ENCODE measurements at regions not wholly inside any gene's neighbourhood (a gene's known extent, or its start where the extent isn't known, plus 50 kb on each side); places are given as distances from the start of the nearest gene placed in this dataset.

GRCh38 chr10:55203874-55204273 is 402.8 kb upstream of the PCDH15 start:
- TF ChIP-seq CTCF (IDR thresholded peaks at IDR 0.05; ENCODE audit: control extremely low read depth, extremely low read depth): no peak
- DNase-seq (no peak), ATAC-seq (ENCODE audit: insufficient read depth, low FRiP score) (no peak)
- Histone ChIP-seq H3K4me3 (no peak overlapping the region), H3K4me1 (ENCODE audit: control insufficient read depth in 5 of 5, insufficient read depth in 5 of 5, low read length in 5 of 5) (no peaks in the 10 kb centered on the region), H3K27ac (ENCODE audit: low read depth in 1 of 2, low read length in 1 of 2) (no peak overlapping the region), H3K9me3 (ENCODE audit: control insufficient read depth in 4 of 4, insufficient read depth in 3 of 4, low read length in 3 of 4) (no peaks in the 10 kb centered on the region), H3K27me3 (ENCODE audit: control insufficient read depth in 3 of 3, insufficient read depth in 3 of 3, low read length in 2 of 3) (no peaks in the 10 kb centered on the region), H3K9ac (ENCODE audit: insufficient read depth in 1 of 2, low read length in 2 of 2) (no peak overlapping the region), H3K36me3 (ENCODE audit: control insufficient read depth in 4 of 4, insufficient read depth in 4 of 4, low read length in 4 of 4) (no peaks in the 10 kb centered on the region)

GRCh38 chr10:55203319-55203718 is 402.3 kb upstream of the PCDH15 start:
- 71% methylated on average over 3 of the region's 3 CpGs for WGBS, 2 donors
- no peak for DNase-seq
- TF ChIP-seq CTCF (IDR thresholded peaks at IDR 0.05; ENCODE audit: control extremely low read depth, extremely low read depth): no peak
- H3K27me3 ChIP-seq (ENCODE audit: control insufficient read depth in 3 of 3, insufficient read depth in 3 of 3, low read length in 2 of 3): no peaks in the 10 kb centered on the region
- no peak overlapping the region for H3K9ac ChIP-seq (ENCODE audit: insufficient read depth in 1 of 2, low read length in 2 of 2)
- H3K27ac ChIP-seq (ENCODE audit: low read depth in 1 of 2, low read length in 1 of 2): no peak overlapping the region
- H3K9me3 ChIP-seq (ENCODE audit: control insufficient read depth in 4 of 4, insufficient read depth in 3 of 4, low read length in 3 of 4): no peaks in the 10 kb centered on the region
- no peaks in the 10 kb centered on the region for H3K36me3 ChIP-seq (ENCODE audit: control insufficient read depth in 4 of 4, insufficient read depth in 4 of 4, low read length in 4 of 4)
- no peak for ATAC-seq (ENCODE audit: insufficient read depth, low FRiP score)
- H3K4me3 ChIP-seq: no peak overlapping the region
- no peaks in the 10 kb centered on the region for H3K4me1 ChIP-seq (ENCODE audit: control insufficient read depth in 5 of 5, insufficient read depth in 5 of 5, low read length in 5 of 5)

- ATAC-seq (ENCODE audit: insufficient read depth, low FRiP score) (no peak), DNase-seq (no peak)
- H3K9me3 ChIP-seq (ENCODE audit: control insufficient read depth in 4 of 4, insufficient read depth in 3 of 4, low read length in 3 of 4): no peaks in the 10 kb centered on the region
- no peaks in the 10 kb centered on the region for H3K36me3 ChIP-seq (ENCODE audit: control insufficient read depth in 4 of 4, insufficient read depth in 4 of 4, low read length in 4 of 4)
- no peak overlapping the region for H3K27ac ChIP-seq (ENCODE audit: low read depth in 1 of 2, low read length in 1 of 2)
- no peaks in the 10 kb centered on the region for H3K27me3 ChIP-seq (ENCODE audit: control insufficient read depth in 3 of 3, insufficient read depth in 3 of 3, low read length in 2 of 3)
- H3K4me1 ChIP-seq (ENCODE audit: control insufficient read depth in 5 of 5, insufficient read depth in 5 of 5, low read length in 5 of 5): no peaks in the 10 kb centered on the region
- 67 to 76% methylated on average over 2 of the region's 2 CpGs for WGBS, 2 donors
- H3K9ac ChIP-seq (ENCODE audit: insufficient read depth in 1 of 2, low read length in 2 of 2): no peak overlapping the region
- no peak for TF ChIP-seq CTCF (IDR thresholded peaks at IDR 0.05; ENCODE audit: control extremely low read depth, extremely low read depth)
- no peak overlapping the region for H3K4me3 ChIP-seq
Measured at GRCh38 chr10:55200020-55200419, 399.0 kb upstream of the PCDH15 start.

DNA sequence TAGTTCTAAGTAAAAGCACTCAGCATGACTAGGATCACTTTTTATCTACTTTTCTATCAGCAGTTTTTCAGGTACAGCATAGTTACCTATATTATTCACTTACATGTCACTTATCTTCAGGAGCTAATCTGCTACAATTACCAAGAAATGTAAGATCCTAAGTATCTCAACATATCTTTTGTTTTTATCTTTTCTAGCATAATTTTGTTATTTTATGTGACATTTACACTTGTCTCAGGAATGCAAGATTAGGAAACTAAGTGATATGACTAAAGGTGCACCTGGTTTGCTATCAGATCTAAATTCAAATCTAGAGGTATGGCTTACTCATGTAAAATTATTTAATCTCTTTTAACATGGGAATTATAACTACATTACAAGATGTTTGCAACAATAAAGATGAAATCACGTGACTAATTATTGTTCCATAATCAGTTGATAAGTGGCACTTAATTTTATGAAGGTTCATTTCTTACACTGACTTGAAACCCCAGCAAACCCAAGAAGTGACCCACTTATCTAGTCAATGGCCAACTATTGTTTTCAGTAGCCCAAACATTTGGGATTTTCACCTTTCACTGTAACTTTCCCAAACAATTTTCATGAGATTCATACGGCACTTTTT is 390.3 kb upstream of the PCDH15 start:
- DNase-seq (no peak), ATAC-seq (ENCODE audit: insufficient read depth, low FRiP score) (no peak)
- Histone ChIP-seq H3K36me3 (ENCODE audit: control insufficient read depth in 4 of 4, insufficient read depth in 4 of 4, low read length in 4 of 4) (no peaks in the 10 kb centered on the region), H3K27ac (ENCODE audit: low read depth in 1 of 2, low read length in 1 of 2) (no peak overlapping the region), H3K9me3 (ENCODE audit: control insufficient read depth in 4 of 4, insufficient read depth in 3 of 4, low read length in 3 of 4) (no peaks in the 10 kb centered on the region), H3K4me1 (ENCODE audit: control insufficient read depth in 5 of 5, insufficient read depth in 5 of 5, low read length in 5 of 5) (peaks cover 0 to 3% (median 0%) of the 10 kb centered on the region in 5 donors), H3K4me3 (no peak overlapping the region), H3K9ac (ENCODE audit: insufficient read depth in 1 of 2, low read length in 2 of 2) (no peak overlapping the region), H3K27me3 (ENCODE audit: control insufficient read depth in 3 of 3, insufficient read depth in 3 of 3, low read length in 2 of 3) (no peaks in the 10 kb centered on the region)
- WGBS, 2 donors: 67 to 81% methylated on average over 2 of the region's 2 CpGs
- no peak for TF ChIP-seq CTCF (IDR thresholded peaks at IDR 0.05; ENCODE audit: control extremely low read depth, extremely low read depth)

All from lung (tissue), 11 donors.